ELR (cell line): ENCODE measurements at regions not wholly inside any gene's neighbourhood (a gene's known extent, or its start where the extent isn't known, plus 50 kb on each side); places are given as distances from the start of the nearest gene placed in this dataset.
"Not testable (repeated sequence)": the region's sequence is repeated elsewhere in the genome, so short reads cannot be mapped to it uniquely, and the experiment has no call there.

ENCODE experiments used
- DNase-seq: peaks from one replicate; pipeline ENCODE4 v3.0.0-alpha.2; 2015; ENCODE audit warnings: low read depth

GRCh38 chrX:115968436-115969252, 201.9 kb upstream of the AGTR2 start:
- DNase-seq: peak; percentile 39

- no peak for DNase-seq
Observed at GRCh38 chrX:115970718-115971117, 199.8 kb upstream of the AGTR2 start.

- peak; percentile 3 for DNase-seq
Observed at GRCh38 chrX:115972717-115973116, 197.8 kb upstream of the AGTR2 start.

- no peak for DNase-seq
Observed at GRCh38 chrX:115978068-115978467, 192.5 kb upstream of the AGTR2 start.

GRCh38 chrX:115983148-115983547, 187.4 kb upstream of the AGTR2 start:
- not testable (repeated sequence) for DNase-seq

- DNase-seq: not testable (repeated sequence)
Observed at GRCh38 chrX:115987464-115987863, 183.1 kb upstream of the AGTR2 start.

GRCh38 chrX:115988825-115989224, 181.7 kb upstream of the AGTR2 start:
- no peak for DNase-seq

GRCh38 chrX:115989686-115990085, 180.9 kb upstream of the AGTR2 start:
- no peak for DNase-seq

- no peak for DNase-seq
Observed at GRCh38 chrX:116009346-116009745, 161.2 kb upstream of the AGTR2 start.

GRCh38 chrX:116009861-116010710, 160.5 kb upstream of the AGTR2 start:
- DNase-seq: no peak

- no peak for DNase-seq
Observed at GRCh38 chrX:116010939-116011338, 159.6 kb upstream of the AGTR2 start.

- no peak for DNase-seq
Observed at GRCh38 chrX:116031331-116031730, 139.2 kb upstream of the AGTR2 start.
